Mucosa of rectum (tissue), 2 donors: ENCODE measurements at regions not wholly inside any gene's neighbourhood (a gene's known extent, or its start where the extent isn't known, plus 50 kb on each side); places are given as distances from the start of the nearest gene placed in this dataset.

Experiments used
- H3K27ac ChIP-seq, 2 donors: one replicate each; pipeline ENCODE4 v1.7.0; 2013; ENCODE audit warnings: inconsistent platforms in 2 of 2, low read depth in 2 of 2, low read length in 2 of 2
- H3K27me3 ChIP-seq, 2 donors: one replicate each; pipeline ENCODE4 v1.7.0; 2013; ENCODE audit warnings: low read length in 2 of 2; ENCODE audit not compliant: control insufficient read depth in 2 of 2, insufficient read depth in 2 of 2
- H3K36me3 ChIP-seq, 2 donors: one replicate each; pipeline ENCODE4 v1.7.0; 2013; ENCODE audit warnings: low read length in 2 of 2; ENCODE audit not compliant: control insufficient read depth in 2 of 2, insufficient read depth in 2 of 2
- H3K4me1 ChIP-seq, 2 donors: one replicate each; pipeline ENCODE4 v1.7.0; 2013; ENCODE audit warnings: low read length in 2 of 2, mild to moderate bottlenecking in 1 of 2; ENCODE audit not compliant: control insufficient read depth in 2 of 2, insufficient read depth in 2 of 2
- H3K4me3 ChIP-seq, 2 donors: one replicate each; pipeline ENCODE4 v1.7.0; 2013; ENCODE audit warnings: low read length in 2 of 2
- H3K9ac ChIP-seq, 2 donors: one replicate each; pipeline ENCODE4 v1.7.0; 2013; ENCODE audit warnings: low read length in 2 of 2, low read depth in 1 of 2, mild to moderate bottlenecking in 1 of 2
- H3K9me3 ChIP-seq, 2 donors: one replicate each; pipeline ENCODE4 v1.7.0; 2013; ENCODE audit warnings: low read length in 2 of 2; ENCODE audit not compliant: control insufficient read depth in 2 of 2
- donor health status: healthy.
- donor health status: Normal muscosa, but diverticular disease.

DNA sequence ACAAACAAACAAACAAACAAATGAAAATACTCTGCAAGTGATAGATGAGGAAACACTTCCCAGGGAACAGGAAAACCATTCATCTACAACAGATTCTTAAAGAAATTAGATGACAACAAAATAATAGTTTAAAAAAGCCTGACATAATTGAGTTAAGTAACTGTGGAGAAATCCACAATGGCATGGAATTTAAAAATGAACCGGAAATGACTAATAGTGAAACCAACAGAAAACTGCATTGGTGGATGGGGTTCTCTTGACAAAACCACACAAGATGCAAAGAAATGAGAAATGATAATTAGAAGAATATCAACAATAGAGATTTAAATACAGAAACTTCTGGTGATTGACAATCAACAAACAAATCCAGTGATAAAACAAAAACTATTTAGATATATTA is 785.6 kb downstream of the QKI start:
- H3K4me1 ChIP-seq: no peaks in the 10 kb centered on the region
- no peak overlapping the region for H3K4me3 ChIP-seq
- no peak overlapping the region for H3K9ac ChIP-seq
- no peak overlapping the region for H3K27ac ChIP-seq
- H3K27me3 ChIP-seq: no peaks in the 10 kb centered on the region
- H3K36me3 ChIP-seq: no peaks in the 10 kb centered on the region
- H3K9me3 ChIP-seq: no peaks in the 10 kb centered on the region

DNA sequence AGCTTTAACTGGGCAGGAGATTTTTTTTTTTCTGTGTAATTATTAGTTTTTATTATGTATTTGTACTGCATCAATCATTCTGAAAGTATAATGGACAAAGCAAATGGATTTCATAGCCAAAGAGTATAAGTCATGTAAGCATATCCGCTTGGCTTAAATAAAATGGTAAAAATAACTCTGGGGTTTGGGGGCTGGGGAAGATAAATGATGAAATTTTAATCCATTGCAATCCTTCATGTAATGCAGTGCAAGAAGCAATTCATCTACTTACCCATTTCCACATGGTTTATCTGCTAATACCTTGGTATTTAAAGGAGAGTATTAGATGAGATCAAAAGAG is 781.4 kb downstream of the QKI start:
- Histone ChIP-seq H3K4me1 (no peaks in the 10 kb centered on the region), H3K36me3 (no peaks in the 10 kb centered on the region), H3K9ac (no peak overlapping the region), H3K27ac (no peak overlapping the region), H3K9me3 (peaks cover 0 to 3% of the 10 kb centered on the region in 2 donors), H3K4me3 (no peak overlapping the region), H3K27me3 (no peaks in the 10 kb centered on the region)

DNA sequence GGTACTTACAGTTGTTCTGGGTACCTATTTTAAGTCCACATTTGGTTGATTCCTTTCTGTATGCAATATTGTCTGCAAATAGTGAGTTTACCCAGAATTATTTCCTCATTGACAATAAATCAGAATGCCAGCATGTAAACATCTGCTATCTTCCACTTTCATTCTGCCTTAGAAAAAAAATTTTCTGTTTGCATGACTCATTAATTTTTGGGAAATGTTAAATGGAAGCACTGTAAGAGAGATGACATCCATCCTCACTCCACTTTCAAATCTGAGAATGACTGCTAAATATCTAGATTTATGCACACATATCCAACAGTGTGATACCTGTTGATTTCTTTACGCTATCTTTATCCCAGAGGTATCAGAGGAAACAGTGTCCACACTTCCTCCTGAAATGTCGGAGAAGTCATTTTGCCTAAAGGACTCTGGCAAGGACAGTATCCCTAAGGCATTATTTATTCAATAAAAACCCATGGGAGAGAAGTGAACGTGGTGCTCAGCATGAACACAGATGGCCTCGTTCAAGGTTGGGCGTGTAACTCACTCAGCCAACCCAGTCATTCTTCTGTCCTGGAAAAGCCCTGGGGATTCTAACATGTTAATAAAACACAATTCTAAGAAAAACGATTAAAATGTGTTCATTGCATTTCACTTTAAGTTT is 780.9 kb downstream of the QKI start:
- H3K4me1 ChIP-seq: no peaks in the 10 kb centered on the region
- no peak overlapping the region for H3K27ac ChIP-seq
- no peaks in the 10 kb centered on the region for H3K27me3 ChIP-seq
- no peaks in the 10 kb centered on the region for H3K36me3 ChIP-seq
- no peak overlapping the region for H3K9ac ChIP-seq
- H3K4me3 ChIP-seq: no peak overlapping the region
- peaks cover 0 to 3% of the 10 kb centered on the region in 2 donors for H3K9me3 ChIP-seq

DNA sequence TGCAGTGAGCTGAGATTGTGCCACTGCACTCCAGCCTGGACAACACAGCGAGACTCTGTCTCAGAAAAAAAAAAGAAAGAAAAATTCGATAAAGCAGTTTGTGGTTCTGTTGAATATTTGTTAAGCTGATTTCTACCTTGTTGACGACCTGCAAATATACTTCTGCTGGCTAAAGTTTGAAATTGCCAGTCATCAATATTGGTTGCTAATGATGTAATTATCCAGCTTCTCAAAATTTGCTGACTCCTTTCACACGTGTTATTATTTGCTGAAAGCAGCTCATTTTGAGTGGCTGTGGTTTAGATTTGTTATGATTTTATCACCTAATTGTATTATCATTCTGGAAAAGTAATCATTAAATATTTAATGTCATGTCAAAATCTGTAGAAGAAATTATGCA is 774.3 kb downstream of the QKI start:
- H3K27ac ChIP-seq: no peak overlapping the region
- H3K9me3 ChIP-seq: peaks cover 0 to 3% of the 10 kb centered on the region in 2 donors
- H3K36me3 ChIP-seq: no peaks in the 10 kb centered on the region
- H3K9ac ChIP-seq: no peak overlapping the region
- H3K4me1 ChIP-seq: no peaks in the 10 kb centered on the region
- no peaks in the 10 kb centered on the region for H3K27me3 ChIP-seq
- no peak overlapping the region for H3K4me3 ChIP-seq

DNA sequence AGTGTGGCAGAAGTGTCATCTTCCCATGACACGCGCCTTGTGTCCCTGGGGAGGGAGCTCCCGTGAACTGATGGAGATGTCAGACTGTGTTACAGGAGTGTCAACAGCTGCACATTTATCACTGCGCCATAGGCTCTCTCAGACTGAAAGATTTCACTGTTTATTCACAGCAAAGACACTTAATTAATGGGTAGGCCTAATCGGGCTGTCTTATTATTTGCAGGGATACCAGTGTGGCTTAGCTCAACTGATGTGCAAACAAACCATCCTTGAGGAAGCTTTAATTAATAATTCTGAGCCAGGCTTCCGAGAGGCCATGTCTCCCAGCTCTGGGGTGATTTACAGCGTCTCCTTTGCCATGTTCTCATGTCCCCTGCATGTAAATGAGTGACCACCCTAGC is 771.0 kb downstream of the QKI start:
- H3K9ac ChIP-seq: no peak overlapping the region
- H3K9me3 ChIP-seq: no peaks in the 10 kb centered on the region
- no peaks in the 10 kb centered on the region for H3K4me1 ChIP-seq
- H3K27me3 ChIP-seq: no peaks in the 10 kb centered on the region
- no peak overlapping the region for H3K4me3 ChIP-seq
- no peak overlapping the region for H3K27ac ChIP-seq
- no peaks in the 10 kb centered on the region for H3K36me3 ChIP-seq

DNA sequence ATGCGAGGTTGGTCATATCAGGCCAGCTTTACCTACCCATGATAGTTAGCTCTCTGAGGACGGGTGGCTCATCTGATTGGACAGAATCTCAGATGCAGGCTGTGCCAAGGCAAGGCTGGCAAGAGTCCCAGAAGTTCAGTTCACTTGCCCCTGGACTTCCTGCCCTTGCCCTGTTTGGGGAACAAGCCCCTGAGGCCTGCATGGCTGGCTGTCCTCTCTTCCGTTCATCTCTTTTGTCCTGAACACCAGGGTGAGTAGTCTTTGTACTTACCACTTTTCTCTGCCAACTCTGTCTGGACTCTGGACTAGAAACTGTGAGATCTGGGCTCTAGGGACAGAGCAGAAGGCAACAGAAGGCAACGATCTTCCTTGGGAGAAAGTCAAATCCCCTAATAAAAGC is 769.9 kb downstream of the QKI start:
- no peak overlapping the region for H3K4me3 ChIP-seq
- H3K9ac ChIP-seq: no peak overlapping the region
- peaks cover 0 to 2% of the 10 kb centered on the region in 2 donors for H3K9me3 ChIP-seq
- H3K27me3 ChIP-seq: no peaks in the 10 kb centered on the region
- no peak overlapping the region for H3K27ac ChIP-seq
- no peaks in the 10 kb centered on the region for H3K36me3 ChIP-seq
- H3K4me1 ChIP-seq: no peaks in the 10 kb centered on the region

DNA sequence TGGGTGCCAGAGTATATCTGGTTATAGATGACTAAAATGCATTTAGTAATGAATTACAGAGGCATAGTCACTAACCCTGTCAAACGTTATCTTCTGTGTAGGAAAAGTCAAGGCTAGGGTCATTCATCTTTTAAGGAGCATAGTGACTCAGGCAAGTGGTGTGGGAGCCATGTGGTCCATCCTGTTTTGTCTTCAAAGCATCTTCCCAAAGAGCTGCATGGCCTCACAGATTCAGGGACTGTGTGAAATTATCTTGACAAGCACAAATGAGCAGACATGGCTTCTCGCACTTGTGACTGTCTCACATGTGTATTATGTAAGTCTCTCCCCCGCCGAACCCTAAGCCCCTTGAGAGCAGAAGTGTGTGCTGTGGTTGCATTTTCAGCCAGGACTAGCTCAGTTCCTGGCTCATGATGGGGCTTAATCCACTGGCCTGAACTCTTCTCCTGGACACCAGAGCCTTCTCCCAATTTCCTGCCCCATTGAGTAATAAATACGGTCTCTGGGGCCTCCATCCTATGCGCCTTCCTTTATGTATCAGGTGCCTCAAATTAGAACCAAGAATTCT is 769.1 kb downstream of the QKI start:
- no peak overlapping the region for H3K27ac ChIP-seq
- no peak overlapping the region for H3K9ac ChIP-seq
- peaks cover 0 to 2% of the 10 kb centered on the region in 2 donors for H3K9me3 ChIP-seq
- H3K4me1 ChIP-seq: no peaks in the 10 kb centered on the region
- no peak overlapping the region for H3K4me3 ChIP-seq
- H3K27me3 ChIP-seq: no peaks in the 10 kb centered on the region
- no peaks in the 10 kb centered on the region for H3K36me3 ChIP-seq

DNA sequence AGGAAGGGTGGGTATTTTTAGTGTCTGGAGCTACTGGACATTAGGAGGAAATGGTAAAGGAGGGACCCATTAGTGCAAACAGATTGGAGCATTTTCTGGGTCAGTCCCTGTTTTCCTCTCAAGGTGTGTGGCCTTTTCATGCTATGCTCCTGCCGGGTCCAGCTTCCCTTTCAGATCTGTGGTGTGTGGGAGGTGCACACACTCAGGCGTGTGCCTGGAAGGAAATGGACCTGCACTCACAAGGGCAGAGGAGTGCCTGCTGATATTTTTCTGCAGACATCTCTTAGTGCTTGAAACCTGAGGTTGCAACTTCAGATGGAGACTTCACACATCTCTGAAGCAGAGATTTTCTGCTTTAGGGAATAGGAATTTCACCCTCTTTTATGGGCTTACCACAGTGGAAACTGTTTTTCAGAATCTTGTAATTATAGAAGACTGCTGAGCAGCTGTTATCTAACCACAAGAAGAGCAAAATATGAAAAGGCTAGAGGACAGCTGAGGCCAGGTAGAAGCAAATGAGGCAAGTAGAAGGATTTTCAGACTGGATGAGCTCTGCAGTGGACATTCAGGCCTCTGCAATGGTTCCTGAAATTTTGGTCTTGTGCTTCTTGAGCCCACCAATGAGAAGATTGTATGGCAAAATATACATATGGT is 764.3 kb downstream of the QKI start:
- H3K4me3 ChIP-seq: no peak overlapping the region
- H3K36me3 ChIP-seq: no peaks in the 10 kb centered on the region
- peaks cover 0 to 2% of the 10 kb centered on the region in 2 donors for H3K9me3 ChIP-seq
- no peaks in the 10 kb centered on the region for H3K27me3 ChIP-seq
- H3K4me1 ChIP-seq: no peaks in the 10 kb centered on the region
- H3K9ac ChIP-seq: no peak overlapping the region
- no peak overlapping the region for H3K27ac ChIP-seq

DNA sequence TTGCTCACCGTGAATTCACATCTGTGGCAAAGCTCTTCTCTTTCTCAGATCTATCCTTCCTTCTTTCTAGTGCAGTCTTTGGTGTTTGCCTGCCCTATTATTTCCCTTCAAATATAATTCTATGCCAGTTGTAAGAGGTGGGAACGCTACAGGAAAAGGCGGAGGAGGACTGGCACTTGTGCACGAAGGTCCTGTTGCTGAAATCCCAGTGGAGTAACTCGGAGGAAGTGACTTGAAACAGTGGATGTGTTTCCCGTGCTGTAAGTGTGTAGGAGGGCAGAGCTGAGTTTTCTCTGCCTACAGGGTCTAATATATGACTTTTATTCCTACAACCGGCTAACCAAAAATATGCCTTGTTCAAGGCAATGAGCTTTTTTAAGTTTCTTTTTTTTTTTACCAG is 754.8 kb downstream of the QKI start:
- H3K9me3 ChIP-seq: no peaks in the 10 kb centered on the region
- no peaks in the 10 kb centered on the region for H3K27me3 ChIP-seq
- no peak overlapping the region for H3K9ac ChIP-seq
- H3K4me1 ChIP-seq: no peaks in the 10 kb centered on the region
- H3K27ac ChIP-seq: no peak overlapping the region
- no peak overlapping the region for H3K4me3 ChIP-seq
- no peaks in the 10 kb centered on the region for H3K36me3 ChIP-seq

DNA sequence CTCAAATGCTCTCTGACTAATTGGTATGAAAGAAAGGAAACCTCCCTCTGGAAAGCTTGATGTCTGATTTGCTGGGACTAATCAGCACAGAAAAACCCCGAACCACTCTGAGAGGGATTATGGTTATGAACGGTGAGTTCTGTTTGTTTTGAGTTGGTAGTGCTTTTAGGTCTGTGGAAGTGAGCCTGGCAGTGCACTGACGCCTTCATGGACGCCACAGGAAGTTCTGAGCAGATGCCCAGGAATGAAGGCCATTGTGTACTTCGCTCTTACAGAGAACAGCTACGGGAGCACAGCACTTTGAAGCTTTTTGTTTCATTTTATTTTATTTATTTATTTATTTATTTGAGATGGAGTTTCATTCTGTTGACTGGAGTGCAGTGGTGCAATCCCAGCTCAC is 754.1 kb downstream of the QKI start:
- no peak overlapping the region for H3K9ac ChIP-seq
- no peak overlapping the region for H3K4me3 ChIP-seq
- H3K27me3 ChIP-seq: no peaks in the 10 kb centered on the region
- no peaks in the 10 kb centered on the region for H3K9me3 ChIP-seq
- no peak overlapping the region for H3K27ac ChIP-seq
- no peaks in the 10 kb centered on the region for H3K4me1 ChIP-seq
- H3K36me3 ChIP-seq: no peaks in the 10 kb centered on the region
